ENCODE measurements at regions not wholly inside any gene's neighbourhood (a gene's known extent, or its start where the extent isn't known, plus 50 kb on each side); places are given as distances from the start of the nearest gene placed in this dataset.

GRCh38 chr20:60968853-60969720, 283.0 kb upstream of the CDH4 start:
- Mint-ChIP-seq H3K4me3 (no peak overlapping the region), H3K9me3 (no peaks in the 10 kb centered on the region), H3K27me3 (peaks cover 4% of the 10 kb centered on the region), H3K4me1 (no peaks in the 10 kb centered on the region), H3K27ac (no peak overlapping the region), H3K36me3 (no peaks in the 10 kb centered on the region)

- Mint-ChIP-seq H3K27me3 (peaks cover 4% of the 10 kb centered on the region), H3K27ac (no peak overlapping the region), H3K4me3 (no peak overlapping the region), H3K36me3 (no peaks in the 10 kb centered on the region), H3K9me3 (no peaks in the 10 kb centered on the region), H3K4me1 (no peaks in the 10 kb centered on the region)
These were observed 281.5 kb upstream of the CDH4 start for GRCh38 chr20:60970601-60971000.

- no peaks in the 10 kb centered on the region for H3K27me3 Mint-ChIP-seq
- no peaks in the 10 kb centered on the region for H3K36me3 Mint-ChIP-seq
- no peaks in the 10 kb centered on the region for H3K4me1 Mint-ChIP-seq
- peaks cover under 1% of the 10 kb centered on the region for H3K9me3 Mint-ChIP-seq
- no peak overlapping the region for H3K27ac Mint-ChIP-seq
- no peak overlapping the region for H3K4me3 Mint-ChIP-seq
These were observed 278.0 kb upstream of the CDH4 start for GRCh38 chr20:60974022-60974421.

- Mint-ChIP-seq H3K27me3 (no peaks in the 10 kb centered on the region), H3K4me1 (no peaks in the 10 kb centered on the region), H3K36me3 (no peaks in the 10 kb centered on the region), H3K9me3 (peaks cover 5% of the 10 kb centered on the region), H3K27ac (no peak overlapping the region), H3K4me3 (no peak overlapping the region)
These were observed 277.6 kb upstream of the CDH4 start for GRCh38 chr20:60974441-60974945.

- H3K27me3 Mint-ChIP-seq: peaks cover 2% of the 10 kb centered on the region
- H3K27ac Mint-ChIP-seq: no peak overlapping the region
- H3K4me1 Mint-ChIP-seq: no peaks in the 10 kb centered on the region
These were observed 275.9 kb upstream of the CDH4 start for GRCh38 chr20:60976139-60976538.

GRCh38 chr20:60976913-60977312, 275.1 kb upstream of the CDH4 start:
- Mint-ChIP-seq H3K9me3 (peaks cover 17% of the 10 kb centered on the region), H3K27me3 (peaks cover 2% of the 10 kb centered on the region), H3K27ac (no peak overlapping the region), H3K36me3 (no peaks in the 10 kb centered on the region), H3K4me3 (no peak overlapping the region), H3K4me1 (no peaks in the 10 kb centered on the region)

More at GRCh38 chr20:60976139-60976538, 275.9 kb upstream of the CDH4 start:
- Mint-ChIP-seq H3K4me3 (no peak overlapping the region), H3K36me3 (no peaks in the 10 kb centered on the region), H3K9me3 (peaks cover 17% of the 10 kb centered on the region)

- peaks cover 2% of the 10 kb centered on the region for H3K27me3 Mint-ChIP-seq
- no peaks in the 10 kb centered on the region for H3K36me3 Mint-ChIP-seq
- peaks cover 17% of the 10 kb centered on the region for H3K9me3 Mint-ChIP-seq
- no peak overlapping the region for H3K27ac Mint-ChIP-seq
- H3K4me3 Mint-ChIP-seq: no peak overlapping the region
- H3K4me1 Mint-ChIP-seq: no peaks in the 10 kb centered on the region
These were observed 274.2 kb upstream of the CDH4 start for GRCh38 chr20:60977901-60978300.

GRCh38 chr20:60984666-60985065, 267.4 kb upstream of the CDH4 start:
- Mint-ChIP-seq H3K9me3 (peaks cover 17% of the 10 kb centered on the region), H3K4me1 (no peaks in the 10 kb centered on the region)

GRCh38 chr20:60986506-60987156, 265.4 kb upstream of the CDH4 start:
- H3K4me1 Mint-ChIP-seq: no peaks in the 10 kb centered on the region
- H3K9me3 Mint-ChIP-seq: peaks cover 5% of the 10 kb centered on the region
- H3K36me3 Mint-ChIP-seq: no peaks in the 10 kb centered on the region
- no peak overlapping the region for H3K4me3 Mint-ChIP-seq
- peaks cover 2% of the 10 kb centered on the region for H3K27me3 Mint-ChIP-seq
- H3K27ac Mint-ChIP-seq: no peak overlapping the region

More at GRCh38 chr20:60984666-60985065, 267.4 kb upstream of the CDH4 start:
- H3K27ac Mint-ChIP-seq: no peak overlapping the region
- peaks cover 4% of the 10 kb centered on the region for H3K27me3 Mint-ChIP-seq
- no peak overlapping the region for H3K4me3 Mint-ChIP-seq
- H3K36me3 Mint-ChIP-seq: no peaks in the 10 kb centered on the region

- H3K36me3 Mint-ChIP-seq: no peaks in the 10 kb centered on the region
- H3K4me3 Mint-ChIP-seq: no peak overlapping the region
- no peak overlapping the region for H3K27ac Mint-ChIP-seq
- H3K4me1 Mint-ChIP-seq: no peaks in the 10 kb centered on the region
- H3K9me3 Mint-ChIP-seq: peaks cover 5% of the 10 kb centered on the region
- no peaks in the 10 kb centered on the region for H3K27me3 Mint-ChIP-seq
These were observed 262.0 kb upstream of the CDH4 start for GRCh38 chr20:60990061-60990460.

- Mint-ChIP-seq H3K27me3 (no peaks in the 10 kb centered on the region), H3K36me3 (no peaks in the 10 kb centered on the region), H3K4me1 (no peaks in the 10 kb centered on the region), H3K9me3 (peaks cover under 1% of the 10 kb centered on the region), H3K27ac (no peak overlapping the region), H3K4me3 (no peak overlapping the region)
These were observed 261.4 kb upstream of the CDH4 start for GRCh38 chr20:60990643-60991042.

- H3K4me1 Mint-ChIP-seq: no peaks in the 10 kb centered on the region
- no peaks in the 10 kb centered on the region for H3K36me3 Mint-ChIP-seq
- no peak overlapping the region for H3K27ac Mint-ChIP-seq
- H3K9me3 Mint-ChIP-seq: no peaks in the 10 kb centered on the region
- no peak overlapping the region for H3K4me3 Mint-ChIP-seq
- no peaks in the 10 kb centered on the region for H3K27me3 Mint-ChIP-seq
These were observed 258.5 kb upstream of the CDH4 start for GRCh38 chr20:60993433-60994044.

GRCh38 chr20:60999250-60999649, 252.8 kb upstream of the CDH4 start:
- H3K4me3 Mint-ChIP-seq: no peak overlapping the region
- H3K27ac Mint-ChIP-seq: no peak overlapping the region
- no peaks in the 10 kb centered on the region for H3K9me3 Mint-ChIP-seq
- H3K36me3 Mint-ChIP-seq: no peaks in the 10 kb centered on the region
- H3K4me1 Mint-ChIP-seq: no peaks in the 10 kb centered on the region
- no peaks in the 10 kb centered on the region for H3K27me3 Mint-ChIP-seq

- H3K4me3 Mint-ChIP-seq: no peak overlapping the region
- H3K9me3 Mint-ChIP-seq: no peaks in the 10 kb centered on the region
- no peaks in the 10 kb centered on the region for H3K4me1 Mint-ChIP-seq
- H3K27ac Mint-ChIP-seq: no peak overlapping the region
- no peaks in the 10 kb centered on the region for H3K36me3 Mint-ChIP-seq
- no peaks in the 10 kb centered on the region for H3K27me3 Mint-ChIP-seq
These were observed 250.0 kb upstream of the CDH4 start for GRCh38 chr20:61002090-61002489.

- no peaks in the 10 kb centered on the region for H3K36me3 Mint-ChIP-seq
- H3K27me3 Mint-ChIP-seq: no peaks in the 10 kb centered on the region
- H3K4me1 Mint-ChIP-seq: no peaks in the 10 kb centered on the region
- no peak overlapping the region for H3K27ac Mint-ChIP-seq
- H3K9me3 Mint-ChIP-seq: no peaks in the 10 kb centered on the region
- no peak overlapping the region for H3K4me3 Mint-ChIP-seq
These were observed 237.6 kb upstream of the CDH4 start for GRCh38 chr20:61014491-61014890.

GRCh38 chr20:61015602-61016001, 236.5 kb upstream of the CDH4 start:
- Mint-ChIP-seq H3K36me3 (no peaks in the 10 kb centered on the region), H3K27ac (no peak overlapping the region), H3K4me1 (no peaks in the 10 kb centered on the region), H3K9me3 (no peaks in the 10 kb centered on the region), H3K27me3 (no peaks in the 10 kb centered on the region), H3K4me3 (no peak overlapping the region)
